HG03571 (cell line): ENCODE measurements at regions not wholly inside any gene's neighbourhood (a gene's known extent, or its start where the extent isn't known, plus 50 kb on each side); places are given as distances from the start of the nearest gene placed in this dataset.

Experiments used
- ATAC-seq: cut with Tn5 transposase; IDR thresholded peaks from one replicate; pipeline ENCODE4 v1.9.1; 2021; ENCODE audit not compliant: unreplicated experiment

GRCh38 chr6:1514078-1514477 lies 95.6 kb upstream of the FOXC1 start:
- ATAC-seq = no peak

- no peak for ATAC-seq
Observed at GRCh38 chr6:1515280-1515679, 94.4 kb upstream of the FOXC1 start.

GRCh38 chr6:1515781-1516180 lies 93.9 kb upstream of the FOXC1 start:
- ATAC-seq = no peak

- ATAC-seq = no peak
Observed at GRCh38 chr6:1516742-1517520, 92.8 kb upstream of the FOXC1 start.

- ATAC-seq = no peak
Observed at GRCh38 chr6:1518855-1519254, 90.9 kb upstream of the FOXC1 start.

GRCh38 chr6:1519597-1519996 lies 90.1 kb upstream of the FOXC1 start:
- ATAC-seq = no peak

GRCh38 chr6:1522779-1523178 lies 86.9 kb upstream of the FOXC1 start:
- no peak for ATAC-seq

GRCh38 chr6:1524040-1524480 lies 85.7 kb upstream of the FOXC1 start:
- ATAC-seq = no peak

- ATAC-seq = no peak
Observed at GRCh38 chr6:1525364-1526038, 84.2 kb upstream of the FOXC1 start.

GRCh38 chr6:1526398-1527072 lies 83.2 kb upstream of the FOXC1 start:
- no peak for ATAC-seq

- no peak for ATAC-seq
Observed at GRCh38 chr6:1527073-1527457, 82.7 kb upstream of the FOXC1 start.

- ATAC-seq = no peak
Observed at GRCh38 chr6:1535295-1535694, 74.4 kb upstream of the FOXC1 start.

- ATAC-seq = no peak
Observed at GRCh38 chr6:1536526-1537429, 72.9 kb upstream of the FOXC1 start.

- ATAC-seq = no peak
Observed at GRCh38 chr6:1538369-1538768, 71.3 kb upstream of the FOXC1 start.

- ATAC-seq = no peak
Observed at GRCh38 chr6:1538810-1539478, 70.8 kb upstream of the FOXC1 start.

GRCh38 chr6:1540864-1541521 lies 68.7 kb upstream of the FOXC1 start:
- ATAC-seq = no peak

GRCh38 chr6:1542335-1542734 lies 67.4 kb upstream of the FOXC1 start:
- no peak for ATAC-seq

GRCh38 chr6:1542764-1543163 lies 67.0 kb upstream of the FOXC1 start:
- ATAC-seq = no peak

- no peak for ATAC-seq
Observed at GRCh38 chr6:1544000-1544399, 65.7 kb upstream of the FOXC1 start.

GRCh38 chr6:1544603-1545002 lies 65.1 kb upstream of the FOXC1 start:
- ATAC-seq = no peak
